PC-3 (cell line): ENCODE measurements at regions not wholly inside any gene's neighbourhood (a gene's known extent, or its start where the extent isn't known, plus 50 kb on each side); places are given as distances from the start of the nearest gene placed in this dataset.

Experiments used
- ATAC-seq: fragments of 200-7000 bp; cut with Tn5 transposase; 2 replicates; pipeline ENCODE4 v1.9.1; 2020; ENCODE audit warnings: mild to moderate bottlenecking, moderate library complexity
- BruUV-seq: library from RNA; stranded (reverse); fragments of 400-500 nt; replicated peaks from 2 replicates; lab custom pipeline; 2021; lab: Mats Ljungman, UMichigan
- CTCF ChIA-PET: fragments of 300-600 bp; sonication (Branson Sonifier 250); formaldehyde crosslinking; loops from one replicate; lab custom pipeline; 2022; ENCODE audit warnings: antibody characterized with exemption; lab: Charles Lee
- POLR2A ChIA-PET: fragments of 300-600 bp; sonication (Branson Sonifier 250); formaldehyde crosslinking; loops from one replicate; lab custom pipeline; 2022; ENCODE audit warnings: antibody characterized with exemption; ENCODE audit not compliant: unreplicated experiment; lab: Charles Lee
- DNase-seq: peaks from one replicate; pipeline ENCODE4 v3.0.0-alpha.2; 2015
- H2AFZ ChIP-seq: fragments of 300-600 bp; sonication (generic); 2 replicates; pipeline ENCODE4 v1.6.0; 2016; ENCODE audit warnings: antibody characterized with exemption, low read length
- H3F3A ChIP-seq: fragments of 300-600 bp; sonication (generic); one replicate; pipeline ENCODE4 v1.6.0; 2017; ENCODE audit warnings: antibody characterized with exemption, low read length, control low read depth, mild to moderate bottlenecking; ENCODE audit not compliant: unreplicated experiment
- H3K27ac ChIP-seq: fragments of 300-600 bp; sonication (generic); 2 replicates; pipeline ENCODE4 v1.5.1; 2016; ENCODE audit warnings: mild to moderate bottlenecking, low read length
- H3K27me3 ChIP-seq: fragments of 300-600 bp; sonication (generic); 2 replicates; pipeline ENCODE4 v1.6.1; 2016; ENCODE audit warnings: low read length, mixed read lengths
- H3K36me3 ChIP-seq: fragments of 300-600 bp; sonication (generic); 2 replicates; pipeline ENCODE4 v1.6.1; 2016; ENCODE audit warnings: low read depth, mixed run types, low read length, mixed read lengths
- H3K4me1 ChIP-seq: fragments of 300-600 bp; sonication (generic); 2 replicates; pipeline ENCODE4 v1.5.1; 2016; ENCODE audit warnings: low read length; ENCODE audit not compliant: insufficient read depth
- H3K4me2 ChIP-seq: fragments of 300-600 bp; sonication (generic); 2 replicates; pipeline ENCODE4 v1.6.0; 2016; ENCODE audit warnings: low read length
- H3K4me3 ChIP-seq: fragments of 300-600 bp; sonication (generic); 2 replicates; pipeline ENCODE4 v1.5.1; 2016; ENCODE audit warnings: mild to moderate bottlenecking, low read length, mixed read lengths
- H3K79me2 ChIP-seq: fragments of 300-600 bp; sonication (generic); 2 replicates; pipeline ENCODE4 v1.6.1; 2017; ENCODE audit warnings: low read length, mixed read lengths
- H3K9ac ChIP-seq: fragments of 300-600 bp; sonication (generic); 2 replicates; pipeline ENCODE4 v1.6.0; 2016; ENCODE audit warnings: mild to moderate bottlenecking, low read length
- H3K9me2 ChIP-seq: fragments of 300-600 bp; sonication (generic); replicated peaks from 2 replicates; pipeline ENCODE4 v1.6.1; 2016; ENCODE audit warnings: mixed run types, low read length, mixed read lengths
- H3K9me3 ChIP-seq: fragments of 300-600 bp; sonication (generic); 2 replicates; pipeline ENCODE4 v1.6.1; 2016; ENCODE audit warnings: low read length, mixed read lengths
- H4K20me1 ChIP-seq: fragments of 300-600 bp; sonication (generic); 2 replicates; pipeline ENCODE4 v1.6.1; 2016; ENCODE audit warnings: low read length, mixed read lengths
- CTCF ChIP-seq: fragments of 300-600 bp; sonication (generic); conservative IDR thresholded peaks from 2 replicates; pipeline ENCODE4 v1.5.1; 2017; ENCODE audit warnings: antibody characterized with exemption, low read depth, mild to moderate bottlenecking, low read length
- EZH2 ChIP-seq: fragments of 300-600 bp; sonication (generic); IDR thresholded peaks from one replicate; pipeline ENCODE4 v1.6.1; 2017; ENCODE audit warnings: antibody characterized with exemption, mild to moderate bottlenecking, low read length; ENCODE audit not compliant: unreplicated experiment
- EZH2phosphoT487 ChIP-seq: fragments of 300-600 bp; sonication (generic); IDR thresholded peaks from 2 replicates; pipeline ENCODE4 v1.6.1; 2018; ENCODE audit warnings: mild to moderate bottlenecking, antibody characterized with exemption, low read length, borderline replicate concordance
- intact Hi-C: fragments of 100-400 bp; cut with micrococcal nuclease; formaldehyde crosslinking; loops from 2 replicates; pipeline ENCODE4 v1.9.0; 2023

DNA sequence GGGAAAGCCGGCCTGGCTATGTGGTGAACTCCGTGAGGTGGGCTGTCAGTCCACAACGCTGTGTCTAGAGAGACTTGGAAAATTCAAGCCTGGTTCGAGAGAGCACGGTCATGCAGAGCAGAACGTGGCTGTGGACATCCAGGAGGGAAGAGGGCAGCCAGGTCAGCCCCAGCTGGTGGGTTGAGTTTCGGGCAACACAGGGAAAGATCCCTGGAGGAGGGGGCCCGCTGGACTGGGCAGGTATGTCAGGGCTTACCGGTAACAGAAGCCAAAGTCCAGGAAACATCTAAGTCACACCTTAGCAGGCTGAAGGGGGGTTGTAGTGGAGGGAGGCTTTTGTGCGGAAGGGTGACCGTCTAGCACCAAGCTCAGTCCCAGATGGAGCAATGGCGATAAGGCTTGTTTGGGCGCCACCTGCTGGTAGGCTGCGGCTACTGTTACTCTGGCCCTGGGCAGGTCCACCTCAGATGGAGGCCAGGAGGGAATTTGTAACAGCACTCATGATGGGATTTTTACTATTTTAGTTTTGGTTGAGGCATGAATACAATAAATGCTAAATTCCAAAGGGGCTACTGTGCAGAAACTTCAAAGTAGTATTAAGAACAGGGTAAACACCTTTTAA, 143.3 kb upstream of the ZNF644 start:
- Histone ChIP-seq H3K27me3 (0 out of 2 replicates have a peak, but pooled peaks cover 8% of the 10 kb centered on the region), H3K27ac (no peak overlapping the region), H3K9me3 (no peaks in the 10 kb centered on the region), H3K9me2 (no peaks in the 10 kb centered on the region), H3K9ac (no peak overlapping the region), H2AFZ (no peak overlapping the region), H4K20me1 (no peaks in the 10 kb centered on the region), H3K36me3 (no peaks in the 10 kb centered on the region), H3F3A (no peaks in the 10 kb centered on the region), H3K79me2 (no peaks in the 10 kb centered on the region), H3K4me3 (no peak overlapping the region), H3K4me2 (no peak overlapping the region), H3K4me1 (no peaks in the 10 kb centered on the region)
- no TSS peak for BruUV-seq
- peak; percentile 94 for TF ChIP-seq CTCF
- TF ChIP-seq EZH2: no peak
- no peak for TF ChIP-seq EZH2phosphoT487
- ATAC-seq: peak; percentile 95
- CTCF ChIA-PET: interaction anchor here (1.0 to 1.5 kb wide), 3 partner anchors 147 to 444 kb away, joined by 3 to 17 read pairs (median 4); no protein-coding TSS in a partner anchor
- peak; percentile 75 for DNase-seq
- intact Hi-C loops: loop anchor here (5.0 kb wide), 4 partner anchors 148 to 1053 kb away; partner anchors contain the start of gene HFM1
- POLR2A ChIA-PET: no interaction called here

- CTCF ChIA-PET: no interaction called here
These were observed 140.8 kb upstream of the ZNF644 start for GRCh38 chr1:91162613-91163012.

More at GRCh38 chr1:91162613-91163012, 140.8 kb upstream of the ZNF644 start:
- Histone ChIP-seq H3K36me3 (no peaks in the 10 kb centered on the region), H3K4me1 (no peaks in the 10 kb centered on the region), H3K79me2 (no peaks in the 10 kb centered on the region), H3K27me3 (peaks cover 16% of the 10 kb centered on the region), H3K27ac (no peak overlapping the region), H3F3A (no peaks in the 10 kb centered on the region), H3K9me2 (no peaks in the 10 kb centered on the region), H2AFZ (no peak overlapping the region), H3K4me3 (no peak overlapping the region), H3K4me2 (no peak overlapping the region), H4K20me1 (no peaks in the 10 kb centered on the region), H3K9me3 (no peaks in the 10 kb centered on the region), H3K9ac (no peak overlapping the region)
- TF ChIP-seq EZH2 (no peak), CTCF (no peak), EZH2phosphoT487 (no peak)
- ATAC-seq (no peak), DNase-seq (no peak)
- no TSS peak for BruUV-seq
- intact Hi-C loops: no loop called here
- POLR2A ChIA-PET: no interaction called here
